ENCODE measurements at regions not wholly inside any gene's neighbourhood (a gene's known extent, or its start where the extent isn't known, plus 50 kb on each side); places are given as distances from the start of the nearest gene placed in this dataset.

- Histone ChIP-seq H3K27me3 (ENCODE audit: insufficient read depth, poor library complexity, severe bottlenecking) (no peaks in the 10 kb centered on the region), H3K36me3 (ENCODE audit: low read depth) (no peaks in the 10 kb centered on the region), H3K4me3 (ENCODE audit: severe bottlenecking) (no peak overlapping the region), H3K9me3 (ENCODE audit: severe bottlenecking) (no peaks in the 10 kb centered on the region), H3K27ac (ENCODE audit: poor library complexity, severe bottlenecking) (no peak overlapping the region), H3K4me1 (ENCODE audit: insufficient read depth, poor library complexity, severe bottlenecking) (peaks cover 12% of the 10 kb centered on the region)
- TF ChIP-seq, protein P1, sequence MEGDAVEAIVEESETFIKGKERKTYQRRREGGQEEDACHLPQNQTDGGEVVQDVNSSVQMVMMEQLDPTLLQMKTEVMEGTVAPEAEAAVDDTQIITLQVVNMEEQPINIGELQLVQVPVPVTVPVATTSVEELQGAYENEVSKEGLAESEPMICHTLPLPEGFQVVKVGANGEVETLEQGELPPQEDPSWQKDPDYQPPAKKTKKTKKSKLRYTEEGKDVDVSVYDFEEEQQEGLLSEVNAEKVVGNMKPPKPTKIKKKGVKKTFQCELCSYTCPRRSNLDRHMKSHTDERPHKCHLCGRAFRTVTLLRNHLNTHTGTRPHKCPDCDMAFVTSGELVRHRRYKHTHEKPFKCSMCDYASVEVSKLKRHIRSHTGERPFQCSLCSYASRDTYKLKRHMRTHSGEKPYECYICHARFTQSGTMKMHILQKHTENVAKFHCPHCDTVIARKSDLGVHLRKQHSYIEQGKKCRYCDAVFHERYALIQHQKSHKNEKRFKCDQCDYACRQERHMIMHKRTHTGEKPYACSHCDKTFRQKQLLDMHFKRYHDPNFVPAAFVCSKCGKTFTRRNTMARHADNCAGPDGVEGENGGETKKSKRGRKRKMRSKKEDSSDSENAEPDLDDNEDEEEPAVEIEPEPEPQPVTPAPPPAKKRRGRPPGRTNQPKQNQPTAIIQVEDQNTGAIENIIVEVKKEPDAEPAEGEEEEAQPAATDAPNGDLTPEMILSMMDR (IDR thresholded peaks at IDR 0.05; ENCODE audit: poor library complexity, severe bottlenecking) = no peak
- ATAC-seq (ENCODE audit: low read depth) = no peak
- no peak for DNase-seq (ENCODE audit: low spot score)
Measured at GRCh38 chr3:59308001-59308400, 258.2 kb upstream of the CFAP20DC start.

DNA sequence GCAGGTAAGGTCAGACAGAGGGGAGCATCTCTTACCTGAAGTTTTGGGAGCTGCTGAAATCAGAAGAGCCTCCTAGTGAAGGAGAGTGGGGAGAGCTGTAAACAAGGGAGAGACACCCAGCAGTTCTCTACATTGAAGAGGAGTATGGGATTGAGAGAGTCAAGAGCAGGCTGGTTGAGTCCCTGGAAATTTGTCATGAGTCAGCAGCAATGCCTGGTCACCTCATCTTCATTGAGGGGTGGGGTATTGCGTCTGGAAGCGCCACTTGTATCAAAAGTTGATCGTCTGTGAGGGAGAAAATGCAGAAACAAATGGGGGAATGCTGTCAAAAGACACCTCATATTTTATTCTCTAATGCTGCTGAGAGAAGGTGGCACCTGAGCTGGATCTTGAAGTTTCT, 256.6 kb upstream of the CFAP20DC start:
- Histone ChIP-seq H3K36me3 (ENCODE audit: low read depth) (no peaks in the 10 kb centered on the region), H3K4me1 (ENCODE audit: insufficient read depth, poor library complexity, severe bottlenecking) (peaks cover 12% of the 10 kb centered on the region), H3K27me3 (ENCODE audit: insufficient read depth, poor library complexity, severe bottlenecking) (no peaks in the 10 kb centered on the region), H3K9me3 (ENCODE audit: severe bottlenecking) (no peaks in the 10 kb centered on the region), H3K4me3 (ENCODE audit: severe bottlenecking) (no peak overlapping the region), H3K27ac (ENCODE audit: poor library complexity, severe bottlenecking) (no peak overlapping the region)
- TF ChIP-seq, protein P1 (IDR thresholded peaks at IDR 0.05; ENCODE audit: poor library complexity, severe bottlenecking) = no peak
- ATAC-seq (ENCODE audit: low read depth) (no peak), DNase-seq (ENCODE audit: low spot score) (no peak)

GRCh38 chr3:59304296-59304695, 254.5 kb upstream of the CFAP20DC start:
- H3K9me3 ChIP-seq (ENCODE audit: severe bottlenecking) = no peaks in the 10 kb centered on the region
- no peak overlapping the region for H3K27ac ChIP-seq (ENCODE audit: poor library complexity, severe bottlenecking)
- H3K4me3 ChIP-seq (ENCODE audit: severe bottlenecking) = no peak overlapping the region
- H3K36me3 ChIP-seq (ENCODE audit: low read depth) = no peaks in the 10 kb centered on the region
- ATAC-seq (ENCODE audit: low read depth) (no peak), DNase-seq (ENCODE audit: low spot score) (no peak)
- H3K27me3 ChIP-seq (ENCODE audit: insufficient read depth, poor library complexity, severe bottlenecking) = no peaks in the 10 kb centered on the region
- TF ChIP-seq, protein P1 (IDR thresholded peaks at IDR 0.05; ENCODE audit: poor library complexity, severe bottlenecking) = no peak
- peaks cover 7% of the 10 kb centered on the region for H3K4me1 ChIP-seq (ENCODE audit: insufficient read depth, poor library complexity, severe bottlenecking)

DNA sequence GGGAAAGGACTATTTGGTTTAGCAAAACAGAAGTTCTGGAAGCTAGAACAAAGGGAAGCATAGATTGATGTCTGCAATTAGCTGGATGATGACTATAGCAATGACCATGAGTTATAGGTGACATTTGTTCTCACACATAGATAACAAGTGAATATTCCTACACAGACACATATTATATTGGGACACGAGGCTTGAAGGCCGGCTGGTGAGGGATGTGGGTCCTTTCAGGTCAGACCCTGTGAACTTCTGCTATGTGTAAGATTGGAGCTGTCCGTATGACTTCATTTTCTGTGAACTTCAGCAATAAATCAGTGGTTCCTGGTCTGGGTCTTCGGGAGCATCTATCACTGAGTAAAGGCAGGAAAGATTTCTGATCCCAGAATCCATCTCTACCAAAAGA, 253.6 kb upstream of the CFAP20DC start:
- H3K27ac ChIP-seq (ENCODE audit: poor library complexity, severe bottlenecking) = no peak overlapping the region
- no peak overlapping the region for H3K4me3 ChIP-seq (ENCODE audit: severe bottlenecking)
- DNase-seq (ENCODE audit: low spot score) = no peak
- H3K4me1 ChIP-seq (ENCODE audit: insufficient read depth, poor library complexity, severe bottlenecking) = peaks cover 7% of the 10 kb centered on the region
- no peaks in the 10 kb centered on the region for H3K27me3 ChIP-seq (ENCODE audit: insufficient read depth, poor library complexity, severe bottlenecking)
- H3K36me3 ChIP-seq (ENCODE audit: low read depth) = no peaks in the 10 kb centered on the region
- no peaks in the 10 kb centered on the region for H3K9me3 ChIP-seq (ENCODE audit: severe bottlenecking)
- TF ChIP-seq, protein P1 (IDR thresholded peaks at IDR 0.05; ENCODE audit: poor library complexity, severe bottlenecking) = no peak
- no peak for ATAC-seq (ENCODE audit: low read depth)

- Histone ChIP-seq H3K9me3 (ENCODE audit: severe bottlenecking) (no peaks in the 10 kb centered on the region), H3K36me3 (ENCODE audit: low read depth) (no peaks in the 10 kb centered on the region), H3K27me3 (ENCODE audit: insufficient read depth, poor library complexity, severe bottlenecking) (no peaks in the 10 kb centered on the region), H3K4me1 (ENCODE audit: insufficient read depth, poor library complexity, severe bottlenecking) (peaks cover 7% of the 10 kb centered on the region), H3K4me3 (ENCODE audit: severe bottlenecking) (no peak overlapping the region), H3K27ac (ENCODE audit: poor library complexity, severe bottlenecking) (no peak overlapping the region)
- no peak for ATAC-seq (ENCODE audit: low read depth)
- DNase-seq (ENCODE audit: low spot score) = no peak
- TF ChIP-seq, protein P1 (IDR thresholded peaks at IDR 0.05; ENCODE audit: poor library complexity, severe bottlenecking) = no peak
Measured at GRCh38 chr3:59302442-59302841, 252.6 kb upstream of the CFAP20DC start.

Data from RWPE2 (cell line).